Left colon (tissue), 2 donors: ENCODE measurements at regions not wholly inside any gene's neighbourhood (a gene's known extent, or its start where the extent isn't known, plus 50 kb on each side); places are given as distances from the start of the nearest gene placed in this dataset.

ENCODE experiments used
- ATAC-seq: fragments of 200-7000 bp; cut with Tn5 transposase; one replicate; pipeline ENCODE4 v1.9.1; 2020; ENCODE audit warnings: mild to moderate bottlenecking, moderate library complexity
- DNase-seq, 2 donors: peaks; one replicate each; pipeline ENCODE4 v3.0.0-alpha.2; 2020
- intact Hi-C, 2 donors: fragments of 100-400 bp; cut with DNase I in 1 of 2; cut with micrococcal nuclease in 1 of 2; formaldehyde crosslinking; loops; one replicate each; pipeline versions ENCODE4 v1.11.2 to v1.14.0; 2022; cut with DNase I, micrococcal nuclease
- donor health status: DM: no; HTN: no; CAD: no.
- donor health status: DM: yes; HTN: yes; CAD: no.

GRCh38 chr22:44392446-44392921 is 79.7 kb upstream of the SHISAL1 start:
- intact Hi-C loops = no loop called here
- DNase-seq (peak in 1 of 2 donors; percentile 5), ATAC-seq (no peak)

GRCh38 chr22:44391481-44392445 is 79.0 kb upstream of the SHISAL1 start:
- ATAC-seq (no peak), DNase-seq (peak in 1 of 2 donors; percentile 6)
- intact Hi-C loops = no loop called here

DNA sequence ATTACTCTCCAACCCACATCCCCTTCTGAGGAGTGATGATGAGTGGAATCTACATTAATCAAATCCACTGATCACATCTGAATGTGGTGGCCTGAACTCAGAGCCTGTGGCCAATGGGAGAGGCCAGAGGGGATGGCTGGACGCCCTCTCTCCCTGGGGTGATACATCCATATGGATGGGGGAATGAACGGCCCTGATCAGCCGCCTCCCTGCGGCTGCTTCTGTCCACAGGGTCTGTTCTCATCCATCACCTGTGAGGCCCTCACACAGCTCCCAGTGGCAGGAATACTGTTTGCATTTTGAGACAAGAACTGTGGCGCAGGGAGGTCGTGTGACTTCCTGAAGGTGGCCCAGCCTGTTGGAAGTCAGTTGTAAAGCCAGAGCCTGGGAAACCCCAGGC is 78.3 kb upstream of the SHISAL1 start:
- intact Hi-C loops = no loop called here
- ATAC-seq (no peak), DNase-seq (peak in 1 of 2 donors; percentile 7)

DNA sequence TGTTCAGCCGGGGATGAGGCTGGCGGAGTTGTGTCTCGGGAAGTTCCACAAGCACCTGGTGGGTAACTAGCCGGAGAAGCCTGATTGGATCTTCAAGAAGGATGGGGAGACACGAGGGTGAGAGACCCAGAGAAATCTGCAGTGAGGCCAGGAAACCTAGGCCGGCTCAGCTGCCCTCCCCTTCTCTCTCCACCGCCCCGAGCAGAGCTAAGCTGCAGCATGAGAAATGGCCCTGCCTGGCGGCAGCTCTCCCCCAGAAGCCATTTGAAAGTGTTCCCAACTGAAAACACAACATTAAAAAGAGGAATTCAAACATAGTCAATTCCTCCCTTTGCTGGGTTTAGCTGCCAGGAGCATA is 77.8 kb upstream of the SHISAL1 start:
- intact Hi-C loops = no loop called here
- peak in 1 of 2 donors; percentile 7 for DNase-seq
- ATAC-seq = no peak

DNA sequence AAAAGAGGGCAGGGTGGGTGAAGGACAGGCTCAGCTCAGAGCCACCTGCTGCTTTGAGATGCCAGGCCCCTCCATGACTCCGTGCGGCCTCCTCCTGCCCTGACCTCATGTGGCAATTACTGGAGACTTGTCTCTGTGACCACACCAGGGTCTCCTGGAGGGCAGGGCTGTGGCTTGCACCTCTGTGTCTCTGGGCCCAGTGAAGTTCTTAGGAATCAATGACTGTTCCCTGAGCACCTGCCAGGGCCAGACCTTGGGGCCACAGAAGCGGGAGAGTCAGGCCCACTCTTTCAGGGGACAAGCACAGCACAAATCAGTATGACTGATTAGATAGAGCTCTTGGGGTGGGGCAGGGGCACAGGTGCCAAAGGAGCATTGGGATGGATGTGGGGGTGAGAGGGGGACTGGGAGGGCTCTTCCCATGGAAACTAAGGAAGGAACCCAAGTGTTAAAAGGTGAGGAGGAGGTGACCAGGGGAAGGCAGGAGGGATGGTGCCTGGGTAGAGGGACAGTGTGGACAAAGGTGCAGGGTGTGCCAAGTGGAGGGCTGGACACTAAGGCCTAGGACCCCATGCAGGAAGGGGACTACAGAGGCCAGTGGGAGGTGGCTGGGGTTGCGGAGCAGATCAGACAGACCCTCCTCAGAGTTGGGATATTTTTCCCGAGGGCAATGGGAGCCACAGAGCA is 77.3 kb upstream of the SHISAL1 start:
- no peak for ATAC-seq
- DNase-seq = peak in 1 of 2 donors; percentile 2
- intact Hi-C loops = no loop called here

DNA sequence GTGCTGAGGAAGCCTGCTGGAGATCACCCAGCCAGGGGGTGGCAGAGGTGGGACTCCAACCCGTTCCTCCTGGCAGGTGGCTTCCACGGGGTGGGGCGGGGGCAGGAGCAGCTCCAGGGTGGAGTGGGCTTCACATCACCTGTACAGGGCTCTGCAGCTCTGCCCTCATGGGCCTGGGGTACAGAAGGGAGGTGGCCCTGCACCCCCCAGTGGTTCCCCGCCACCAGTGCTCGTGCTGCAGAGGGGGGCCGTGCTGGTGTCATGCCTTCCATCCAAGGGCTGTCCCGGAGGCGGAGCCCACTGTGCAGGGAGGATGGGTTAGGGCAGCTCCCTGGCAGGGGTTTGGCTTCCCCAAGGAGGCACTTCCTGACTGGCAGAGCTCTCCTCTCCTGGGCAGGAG is 76.4 kb upstream of the SHISAL1 start:
- intact Hi-C loops = no loop called here
- ATAC-seq (no peak), DNase-seq (peak in 1 of 2 donors; percentile 12)

GRCh38 chr22:44387486-44387885 is 74.7 kb upstream of the SHISAL1 start:
- intact Hi-C loops = no loop called here
- no peak for ATAC-seq
- no peak for DNase-seq

DNA sequence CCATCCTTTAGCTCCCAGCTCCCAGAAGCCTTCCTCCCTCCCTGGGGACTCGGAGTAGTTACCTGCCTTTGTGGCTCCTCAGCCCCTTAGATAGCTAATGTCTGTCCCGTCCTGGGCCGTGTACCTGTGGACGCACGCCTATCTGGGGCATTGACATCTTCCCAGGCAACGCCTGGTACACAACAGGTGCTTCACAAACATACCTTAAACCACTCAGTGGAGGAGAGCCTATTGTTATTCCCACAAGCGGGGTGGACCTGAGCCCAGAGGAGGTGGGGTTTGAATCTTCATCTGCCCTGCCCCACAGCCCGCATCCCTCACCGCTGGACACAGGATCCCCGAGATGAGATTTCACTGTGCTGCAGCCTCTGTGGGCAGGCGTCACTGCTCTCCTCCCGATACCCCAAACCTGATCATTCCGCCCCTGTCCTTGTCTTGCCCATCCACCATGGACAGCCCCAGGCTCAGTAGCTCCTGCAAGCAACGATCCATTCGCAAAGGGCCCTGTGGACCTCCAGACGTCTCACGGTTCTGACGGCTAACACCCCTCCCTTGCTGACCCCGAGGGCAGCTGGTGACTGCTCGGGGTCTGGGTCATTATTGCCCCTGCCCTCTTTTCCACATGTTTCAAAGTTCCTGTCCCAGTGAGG is 73.8 kb upstream of the SHISAL1 start:
- ATAC-seq (no peak), DNase-seq (no peak)
- intact Hi-C loops = no loop called here

GRCh38 chr22:44385781-44386180 is 73.0 kb upstream of the SHISAL1 start:
- ATAC-seq = no peak
- intact Hi-C loops = no loop called here

DNA sequence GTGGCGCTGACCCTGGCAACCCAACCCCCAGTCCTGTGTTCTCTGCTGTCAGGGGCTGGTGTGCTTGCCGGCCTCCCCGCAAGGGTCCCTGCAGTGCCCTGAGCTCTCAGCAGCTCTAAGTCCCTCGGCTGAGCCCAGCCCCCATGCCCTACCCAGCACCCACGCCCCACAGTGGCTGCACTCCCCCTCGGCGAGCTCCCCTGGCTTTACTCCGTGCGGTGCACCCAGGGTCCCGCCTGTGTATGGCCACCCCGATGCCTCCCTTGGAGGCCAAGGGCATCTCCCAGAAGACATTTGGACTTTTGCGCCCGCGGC is 72.5 kb upstream of the SHISAL1 start:
- ATAC-seq = no peak
- intact Hi-C loops = no loop called here
- no peak for DNase-seq

More at GRCh38 chr22:44385781-44386180, 73.0 kb upstream of the SHISAL1 start:
- DNase-seq = no peak

GRCh38 chr22:44384563-44385295 is 72.0 kb upstream of the SHISAL1 start:
- ATAC-seq = no peak
- DNase-seq = no peak
- intact Hi-C loops = no loop called here

GRCh38 chr22:44383652-44384562 is 71.2 kb upstream of the SHISAL1 start:
- intact Hi-C loops = no loop called here
- no peak for DNase-seq
- no peak for ATAC-seq

GRCh38 chr22:44383064-44383575 is 70.4 kb upstream of the SHISAL1 start:
- ATAC-seq (no peak), DNase-seq (no peak)
- intact Hi-C loops = no loop called here

DNA sequence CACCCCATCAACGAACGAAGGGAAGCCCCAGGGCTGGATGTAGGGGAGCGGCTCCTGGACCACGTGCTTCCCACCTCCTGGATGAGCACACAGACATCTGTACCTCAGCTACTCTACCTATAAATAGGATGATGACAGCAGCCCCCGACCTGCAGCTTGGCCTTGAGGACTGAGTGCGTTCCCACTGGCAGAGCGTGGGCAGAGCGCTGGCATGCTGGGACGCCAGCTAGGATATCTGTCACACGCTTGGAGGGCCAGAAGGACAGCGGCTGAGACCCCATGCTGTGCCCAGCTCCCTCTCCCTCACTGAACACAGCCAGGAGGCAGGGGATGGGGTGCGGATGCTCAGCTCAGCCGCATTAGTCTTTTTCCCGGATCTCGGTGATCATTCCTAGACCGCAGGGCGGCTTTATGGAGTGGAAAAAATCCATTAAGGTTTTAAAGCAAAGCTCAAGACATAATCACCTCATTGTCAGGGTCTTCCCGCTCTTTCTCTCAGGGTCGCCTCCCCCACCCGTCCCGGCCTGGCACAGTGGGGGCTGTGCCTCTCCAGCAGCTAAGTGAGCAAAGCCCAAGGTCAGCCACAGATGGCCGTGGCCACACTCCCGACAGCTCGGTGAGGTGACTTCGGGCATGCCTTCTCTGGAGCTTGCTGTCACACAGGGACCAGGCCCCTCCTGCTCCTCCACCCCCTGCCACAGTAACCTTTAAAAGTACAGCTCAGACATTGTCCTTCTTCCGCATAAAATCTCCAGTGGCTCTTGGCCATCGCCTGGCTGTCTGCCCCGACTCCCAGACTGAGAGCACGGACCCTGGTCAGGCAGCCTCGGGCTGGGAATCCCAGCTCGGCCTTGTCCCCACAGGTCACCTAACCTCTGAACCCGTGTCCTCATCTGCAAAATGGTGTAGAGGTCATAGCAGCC is 69.6 kb upstream of the SHISAL1 start:
- DNase-seq = no peak
- ATAC-seq = no peak
- intact Hi-C loops = no loop called here

DNA sequence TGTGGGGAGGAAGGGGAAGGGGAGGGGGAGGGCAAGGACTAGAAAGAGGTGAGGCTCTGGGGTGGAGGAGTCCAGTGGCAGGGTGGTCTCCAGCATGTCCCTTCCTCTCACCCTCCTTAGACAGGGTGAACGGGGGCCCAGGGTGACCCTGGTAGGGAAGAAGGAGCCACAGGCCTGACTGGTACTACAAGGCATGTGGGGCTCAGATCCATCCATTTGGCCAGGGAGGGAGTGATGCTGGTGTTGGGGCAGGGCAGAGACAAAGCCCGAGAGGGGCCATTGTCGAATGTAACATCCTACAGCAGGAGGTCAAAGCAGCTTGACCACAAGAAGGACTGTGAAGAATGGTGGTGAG is 69.0 kb upstream of the SHISAL1 start:
- ATAC-seq = no peak
- no peak for DNase-seq
- intact Hi-C loops = no loop called here

- ATAC-seq = no peak
- peak in 1 of 2 donors; percentile 19 for DNase-seq
- intact Hi-C loops = no loop called here
Observed at GRCh38 chr22:44380756-44381486, 68.2 kb upstream of the SHISAL1 start.
